ENCODE measurements at regions not wholly inside any gene's neighbourhood (a gene's known extent, or its start where the extent isn't known, plus 50 kb on each side); places are given as distances from the start of the nearest gene placed in this dataset.

DNA sequence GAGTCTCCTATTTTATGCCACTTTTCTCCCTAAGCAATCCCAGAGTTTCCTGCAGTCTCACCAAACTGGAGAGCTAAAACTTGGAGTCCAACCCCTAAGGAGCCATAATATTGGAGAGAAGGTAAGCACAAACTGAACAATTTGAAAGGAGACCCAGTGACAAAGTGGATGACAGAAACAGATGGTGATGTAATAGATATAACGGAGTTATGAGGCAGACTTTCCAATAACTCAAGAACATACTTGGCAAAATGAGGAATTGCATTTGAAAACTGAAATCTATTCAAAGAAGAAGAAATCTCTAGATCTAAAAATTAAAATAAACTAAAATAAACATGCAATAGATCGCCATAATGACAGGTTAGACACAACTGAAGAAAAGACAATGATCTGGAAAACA, 200.9 kb upstream of the MIR17HG start:
- no peaks in the 10 kb centered on the region for H3K4me1 ChIP-seq
- ATAC-seq, result no peak
- no peak for DNase-seq (ENCODE audit: low read depth in 1 of 2, low spot score in 1 of 2)
- POLR2A ChIA-PET, result no interaction called here
- no peak overlapping the region for H3K4me3 ChIP-seq
- no peaks in the 10 kb centered on the region for H3K9me3 ChIP-seq
- TF ChIP-seq, protein P1, sequence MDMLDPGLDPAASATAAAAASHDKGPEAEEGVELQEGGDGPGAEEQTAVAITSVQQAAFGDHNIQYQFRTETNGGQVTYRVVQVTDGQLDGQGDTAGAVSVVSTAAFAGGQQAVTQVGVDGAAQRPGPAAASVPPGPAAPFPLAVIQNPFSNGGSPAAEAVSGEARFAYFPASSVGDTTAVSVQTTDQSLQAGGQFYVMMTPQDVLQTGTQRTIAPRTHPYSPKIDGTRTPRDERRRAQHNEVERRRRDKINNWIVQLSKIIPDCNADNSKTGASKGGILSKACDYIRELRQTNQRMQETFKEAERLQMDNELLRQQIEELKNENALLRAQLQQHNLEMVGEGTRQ (IDR thresholded peaks at IDR 0.05), result no peak
- no peak for TF ChIP-seq RFX5 (IDR thresholded peaks at IDR 0.05)
- no peak for TF ChIP-seq JUN (IDR thresholded peaks at IDR 0.05)
- TF ChIP-seq BHLHE40 (IDR thresholded peaks at IDR 0.05; ENCODE audit: low read depth, low read length), result no peak
- H3K27ac ChIP-seq, result no peak overlapping the region
- no peak overlapping the region for H3K4me2 ChIP-seq
- WGBS (ENCODE audit: missing lambda C conversion rate), result 53% methylated on average over 2 of the region's 2 CpGs
- no peak for FAIRE-seq
- CTCF ChIA-PET, result no interaction called here

DNA sequence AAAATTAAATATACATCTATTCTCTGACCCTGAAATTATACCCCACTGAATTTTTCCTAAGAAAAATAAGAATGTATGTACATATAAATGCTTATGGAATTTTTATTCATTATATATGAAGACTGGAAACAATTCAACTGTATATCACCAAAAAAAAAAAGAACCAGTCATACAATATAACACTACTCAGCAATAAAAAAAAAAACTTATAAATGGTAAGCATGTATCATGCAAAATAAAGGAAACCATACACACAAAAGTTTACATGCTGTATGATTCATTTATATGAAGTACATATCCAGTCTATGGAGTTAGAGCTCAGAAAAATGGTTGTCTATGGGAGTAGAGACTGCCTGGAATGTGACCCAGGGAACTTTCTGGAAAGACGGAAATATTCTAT, 199.4 kb upstream of the MIR17HG start:
- POLR2A ChIA-PET, result no interaction called here
- TF ChIP-seq MAFK (IDR thresholded peaks at IDR 0.05; ENCODE audit: partially characterized antibody) (peak; percentile 31), JUNB (IDR thresholded peaks at IDR 0.05) (no peak), HOXB5 (CRISPR knock-in tag; IDR thresholded peaks at IDR 0.05) (no peak), SREBF2 (IDR thresholded peaks at IDR 0.05) (no peak), TFCP2L1 (CRISPR knock-in tag; IDR thresholded peaks at IDR 0.05) (no peak)
- TF ChIP-seq, protein P2, sequence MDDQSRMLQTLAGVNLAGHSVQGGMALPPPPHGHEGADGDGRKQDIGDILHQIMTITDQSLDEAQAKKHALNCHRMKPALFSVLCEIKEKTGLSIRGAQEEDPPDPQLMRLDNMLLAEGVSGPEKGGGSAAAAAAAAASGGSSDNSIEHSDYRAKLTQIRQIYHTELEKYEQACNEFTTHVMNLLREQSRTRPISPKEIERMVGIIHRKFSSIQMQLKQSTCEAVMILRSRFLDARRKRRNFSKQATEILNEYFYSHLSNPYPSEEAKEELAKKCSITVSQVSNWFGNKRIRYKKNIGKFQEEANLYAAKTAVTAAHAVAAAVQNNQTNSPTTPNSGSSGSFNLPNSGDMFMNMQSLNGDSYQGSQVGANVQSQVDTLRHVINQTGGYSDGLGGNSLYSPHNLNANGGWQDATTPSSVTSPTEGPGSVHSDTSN (IDR thresholded peaks at IDR 0.05), result no peak
- Histone ChIP-seq H3K4me3 (no peak overlapping the region), H3K4me1 (no peaks in the 10 kb centered on the region), H3K4me2 (no peak overlapping the region), H3K9me3 (no peaks in the 10 kb centered on the region), H3K27ac (no peak overlapping the region)
- DNase-seq (ENCODE audit: low read depth in 1 of 2, low spot score in 1 of 2) (no peak), FAIRE-seq (no peak), ATAC-seq (no peak)
- WGBS (ENCODE audit: missing lambda C conversion rate), result 60% methylated on average over 1 of the region's 1 CpG
- CTCF ChIA-PET, result no interaction called here

DNA sequence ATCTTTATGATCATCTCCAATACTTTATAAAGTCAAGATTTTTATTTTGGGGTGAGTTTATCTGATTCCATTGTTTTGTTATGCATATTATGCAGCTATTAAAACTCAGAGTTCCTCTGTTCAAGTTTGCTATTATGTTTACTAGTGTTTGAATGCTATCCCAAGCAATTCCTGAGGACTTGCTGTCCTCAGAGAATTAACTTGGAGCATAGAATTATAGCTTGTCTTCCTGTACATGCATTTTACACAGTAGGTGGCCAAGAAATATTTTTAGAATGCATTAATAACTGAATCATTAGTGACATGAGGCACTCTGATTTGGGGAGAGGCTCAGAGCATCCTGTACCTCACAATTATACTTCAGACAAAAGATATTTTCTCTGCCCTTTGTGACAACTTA, 195.6 kb upstream of the MIR17HG start:
- ATAC-seq, result no peak
- ChIA-PET POLR2A (no interaction called here), CTCF (interaction anchor here (0.9 kb wide), 1 partner anchor 9 kb away, joined by 3 read pairs; no protein-coding TSS in a partner anchor)
- Histone ChIP-seq H3K27ac (no peak overlapping the region), H3K4me3 (no peak overlapping the region), H3K4me2 (no peak overlapping the region), H3K4me1 (no peaks in the 10 kb centered on the region), H3K9me3 (no peaks in the 10 kb centered on the region)
- no peak for FAIRE-seq
- no peak for DNase-seq (ENCODE audit: low read depth in 1 of 2, low spot score in 1 of 2)
- TF ChIP-seq CHD4 (IDR thresholded peaks at IDR 0.05; ENCODE audit: borderline replicate concordance) (no peak), KDM1A (IDR thresholded peaks at IDR 0.05; ENCODE audit: low read depth) (no peak), FOSL2 (IDR thresholded peaks at IDR 0.05) (no peak), FOSL2 (CRISPR knock-in tag; IDR thresholded peaks at IDR 0.05) (no peak), TFCP2L1 (CRISPR knock-in tag; IDR thresholded peaks at IDR 0.05) (no peak), HOXA7 (CRISPR knock-in tag; IDR thresholded peaks at IDR 0.05) (no peak), ZC3H11A (IDR thresholded peaks at IDR 0.05) (no peak), CHD2 (IDR thresholded peaks at IDR 0.05; ENCODE audit: low read length, partially characterized antibody) (no peak), RCOR1 (IDR thresholded peaks at IDR 0.05; ENCODE audit: low read depth, low read length) (no peak), SREBF2 (IDR thresholded peaks at IDR 0.05) (no peak), NFE2L2 (conservative IDR thresholded peaks at IDR 0.05; ENCODE audit: low read length) (no peak), CEBPB (IDR thresholded peaks at IDR 0.05) (no peak)
- TF ChIP-seq, protein P2 (IDR thresholded peaks at IDR 0.05), result no peak
- TF ChIP-seq, protein P3, sequence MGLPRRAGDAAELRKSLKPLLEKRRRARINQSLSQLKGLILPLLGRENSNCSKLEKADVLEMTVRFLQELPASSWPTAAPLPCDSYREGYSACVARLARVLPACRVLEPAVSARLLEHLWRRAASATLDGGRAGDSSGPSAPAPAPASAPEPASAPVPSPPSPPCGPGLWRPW (IDR thresholded peaks at IDR 0.05), result no peak
- TF ChIP-seq, protein P4, sequence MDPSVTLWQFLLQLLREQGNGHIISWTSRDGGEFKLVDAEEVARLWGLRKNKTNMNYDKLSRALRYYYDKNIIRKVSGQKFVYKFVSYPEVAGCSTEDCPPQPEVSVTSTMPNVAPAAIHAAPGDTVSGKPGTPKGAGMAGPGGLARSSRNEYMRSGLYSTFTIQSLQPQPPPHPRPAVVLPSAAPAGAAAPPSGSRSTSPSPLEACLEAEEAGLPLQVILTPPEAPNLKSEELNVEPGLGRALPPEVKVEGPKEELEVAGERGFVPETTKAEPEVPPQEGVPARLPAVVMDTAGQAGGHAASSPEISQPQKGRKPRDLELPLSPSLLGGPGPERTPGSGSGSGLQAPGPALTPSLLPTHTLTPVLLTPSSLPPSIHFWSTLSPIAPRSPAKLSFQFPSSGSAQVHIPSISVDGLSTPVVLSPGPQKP (IDR thresholded peaks at IDR 0.05; ENCODE audit: low read depth, low read length), result no peak
- TF ChIP-seq, protein P5, sequence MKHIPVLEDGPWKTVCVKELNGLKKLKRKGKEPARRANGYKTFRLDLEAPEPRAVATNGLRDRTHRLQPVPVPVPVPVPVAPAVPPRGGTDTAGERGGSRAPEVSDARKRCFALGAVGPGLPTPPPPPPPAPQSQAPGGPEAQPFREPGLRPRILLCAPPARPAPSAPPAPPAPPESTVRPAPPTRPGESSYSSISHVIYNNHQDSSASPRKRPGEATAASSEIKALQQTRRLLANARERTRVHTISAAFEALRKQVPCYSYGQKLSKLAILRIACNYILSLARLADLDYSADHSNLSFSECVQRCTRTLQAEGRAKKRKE (CRISPR knock-in tag; IDR thresholded peaks at IDR 0.05; ENCODE audit: low read depth), result no peak
- TF ChIP-seq, protein P6, sequence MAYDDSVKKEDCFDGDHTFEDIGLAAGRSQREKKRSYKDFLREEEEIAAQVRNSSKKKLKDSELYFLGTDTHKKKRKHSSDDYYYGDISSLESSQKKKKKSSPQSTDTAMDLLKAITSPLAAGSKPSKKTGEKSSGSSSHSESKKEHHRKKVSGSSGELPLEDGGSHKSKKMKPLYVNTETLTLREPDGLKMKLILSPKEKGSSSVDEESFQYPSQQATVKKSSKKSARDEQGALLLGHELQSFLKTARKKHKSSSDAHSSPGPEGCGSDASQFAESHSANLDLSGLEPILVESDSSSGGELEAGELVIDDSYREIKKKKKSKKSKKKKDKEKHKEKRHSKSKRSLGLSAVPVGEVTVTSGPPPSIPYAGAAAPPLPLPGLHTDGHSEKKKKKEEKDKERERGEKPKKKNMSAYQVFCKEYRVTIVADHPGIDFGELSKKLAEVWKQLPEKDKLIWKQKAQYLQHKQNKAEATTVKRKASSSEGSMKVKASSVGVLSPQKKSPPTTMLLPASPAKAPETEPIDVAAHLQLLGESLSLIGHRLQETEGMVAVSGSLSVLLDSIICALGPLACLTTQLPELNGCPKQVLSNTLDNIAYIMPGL (CRISPR knock-in tag; IDR thresholded peaks at IDR 0.05; ENCODE audit: borderline replicate concordance), result no peak
- TF ChIP-seq, protein P1 (IDR thresholded peaks at IDR 0.05), result no peak
- TF ChIP-seq, protein P7, sequence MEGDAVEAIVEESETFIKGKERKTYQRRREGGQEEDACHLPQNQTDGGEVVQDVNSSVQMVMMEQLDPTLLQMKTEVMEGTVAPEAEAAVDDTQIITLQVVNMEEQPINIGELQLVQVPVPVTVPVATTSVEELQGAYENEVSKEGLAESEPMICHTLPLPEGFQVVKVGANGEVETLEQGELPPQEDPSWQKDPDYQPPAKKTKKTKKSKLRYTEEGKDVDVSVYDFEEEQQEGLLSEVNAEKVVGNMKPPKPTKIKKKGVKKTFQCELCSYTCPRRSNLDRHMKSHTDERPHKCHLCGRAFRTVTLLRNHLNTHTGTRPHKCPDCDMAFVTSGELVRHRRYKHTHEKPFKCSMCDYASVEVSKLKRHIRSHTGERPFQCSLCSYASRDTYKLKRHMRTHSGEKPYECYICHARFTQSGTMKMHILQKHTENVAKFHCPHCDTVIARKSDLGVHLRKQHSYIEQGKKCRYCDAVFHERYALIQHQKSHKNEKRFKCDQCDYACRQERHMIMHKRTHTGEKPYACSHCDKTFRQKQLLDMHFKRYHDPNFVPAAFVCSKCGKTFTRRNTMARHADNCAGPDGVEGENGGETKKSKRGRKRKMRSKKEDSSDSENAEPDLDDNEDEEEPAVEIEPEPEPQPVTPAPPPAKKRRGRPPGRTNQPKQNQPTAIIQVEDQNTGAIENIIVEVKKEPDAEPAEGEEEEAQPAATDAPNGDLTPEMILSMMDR (IDR thresholded peaks at IDR 0.05), result no peak
